H9 (cell line): ENCODE measurements at regions not wholly inside any gene's neighbourhood (a gene's known extent, or its start where the extent isn't known, plus 50 kb on each side); places are given as distances from the start of the nearest gene placed in this dataset.

Source experiments
- DNase-seq: peaks from one replicate; pipeline ENCODE4 v3.0.0-alpha.2; 2017
- H2AFZ ChIP-seq: one replicate; pipeline ENCODE4 v1.6.1; 2013; ENCODE audit warnings: mild to moderate bottlenecking, low read length, control low read depth, moderate library complexity
- H2AK5ac ChIP-seq: 2 replicates; pipeline ENCODE4 v1.6.1; 2013; ENCODE audit warnings: low read length, control low read depth, mixed read lengths; ENCODE audit not compliant: insufficient read length
- H2BK120ac ChIP-seq: one replicate; pipeline ENCODE4 v1.6.1; 2013; ENCODE audit warnings: low read depth, mild to moderate bottlenecking, low read length, control low read depth, inconsistent platforms; ENCODE audit not compliant: poor library complexity, severe bottlenecking
- H2BK12ac ChIP-seq: 2 replicates; pipeline ENCODE4 v1.6.1; 2013; ENCODE audit warnings: low read length, control low read depth, mixed read lengths, low read depth; ENCODE audit not compliant: insufficient read length
- H2BK15ac ChIP-seq: 2 replicates; pipeline ENCODE4 v1.6.1; 2013; ENCODE audit warnings: low read depth, low read length, control low read depth
- H2BK20ac ChIP-seq: one replicate; pipeline ENCODE4 v1.6.1; 2013; ENCODE audit warnings: low read depth, mild to moderate bottlenecking, low read length, control low read depth, inconsistent platforms; ENCODE audit not compliant: poor library complexity, severe bottlenecking
- H2BK5ac ChIP-seq: 2 replicates; pipeline ENCODE4 v1.6.1; 2013; ENCODE audit warnings: low read length, control low read depth, mixed read lengths; ENCODE audit not compliant: insufficient read length
- H3K14ac ChIP-seq: 2 replicates; pipeline ENCODE4 v1.6.1; 2013; ENCODE audit warnings: low read length, control low read depth; ENCODE audit not compliant: insufficient read depth
- H3K18ac ChIP-seq: 2 replicates; pipeline ENCODE4 v1.6.1; 2013; ENCODE audit warnings: low read depth, mild to moderate bottlenecking, mixed read lengths, low read length, control low read depth; ENCODE audit not compliant: insufficient read length
- H3K23ac ChIP-seq: 2 replicates; pipeline ENCODE4 v1.6.1; 2013; ENCODE audit warnings: low read length, control low read depth, mixed read lengths, low read depth; ENCODE audit not compliant: insufficient read length
- H3K23me2 ChIP-seq: 2 replicates; pipeline ENCODE4 v1.6.1; 2013; ENCODE audit warnings: low read depth, mild to moderate bottlenecking, mixed read lengths, low read length, control low read depth; ENCODE audit not compliant: insufficient read length, poor library complexity, severe bottlenecking
- H3K27ac ChIP-seq: 2 replicates; pipeline ENCODE4 v1.5.1; 2013; ENCODE audit warnings: low read length, control low read depth, mixed read lengths, low read depth; ENCODE audit not compliant: insufficient read length
- H3K27me3 ChIP-seq: 2 replicates; pipeline ENCODE4 v1.6.1; 2013; ENCODE audit warnings: low read length, control low read depth, inconsistent platforms; ENCODE audit not compliant: insufficient read depth
- H3K4ac ChIP-seq: 2 replicates; pipeline ENCODE4 v1.6.1; 2013; ENCODE audit warnings: low read depth, mild to moderate bottlenecking, control low read depth, inconsistent platforms, low read length, moderate library complexity
- H3K4me1 ChIP-seq: 2 replicates; pipeline ENCODE4 v1.6.1; 2013; ENCODE audit warnings: low read length, control low read depth, inconsistent platforms; ENCODE audit not compliant: insufficient read depth
- H3K4me2 ChIP-seq: 2 replicates; pipeline ENCODE4 v1.6.1; 2013; ENCODE audit warnings: low read length, control low read depth, mixed read lengths; ENCODE audit not compliant: insufficient read length, insufficient read depth
- H3K56ac ChIP-seq: 2 replicates; pipeline ENCODE4 v1.6.1; 2013; ENCODE audit warnings: low read depth, mild to moderate bottlenecking, mixed read lengths, low read length, control low read depth; ENCODE audit not compliant: insufficient read length
- H3K79me1 ChIP-seq: 2 replicates; pipeline ENCODE4 v1.6.1; 2013; ENCODE audit warnings: low read depth, mild to moderate bottlenecking, moderate library complexity, low read length, control low read depth, inconsistent platforms; ENCODE audit not compliant: insufficient read depth, poor library complexity, severe bottlenecking
- H3K79me2 ChIP-seq: 2 replicates; pipeline ENCODE4 v1.6.1; 2013; ENCODE audit warnings: low read length, control low read depth, inconsistent platforms; ENCODE audit not compliant: insufficient read depth
- H3K9ac ChIP-seq: 2 replicates; pipeline ENCODE4 v1.6.1; 2013; ENCODE audit warnings: low read length, control low read depth, mixed read lengths; ENCODE audit not compliant: insufficient read length; ENCODE audit errors: extremely low read depth
- H3K9me3 ChIP-seq: one replicate; pipeline ENCODE4 v1.6.1; 2013; ENCODE audit warnings: low read depth, low read length, inconsistent platforms; ENCODE audit not compliant: control insufficient read depth
- H3T11ph ChIP-seq: one replicate; pipeline ENCODE4 v1.6.1; 2013; ENCODE audit warnings: mild to moderate bottlenecking, low read length, control low read depth, inconsistent platforms
- H4K20me1 ChIP-seq: one replicate; pipeline ENCODE4 v1.6.1; 2013; ENCODE audit not compliant: control insufficient read depth, insufficient read length, insufficient read depth
- H4K5ac ChIP-seq: 2 replicates; pipeline ENCODE4 v1.6.1; 2013; ENCODE audit warnings: low read depth, mild to moderate bottlenecking, mixed read lengths, low read length, control low read depth; ENCODE audit not compliant: insufficient read length
- H4K8ac ChIP-seq: replicated peaks from 2 replicates; pipeline ENCODE4 v1.6.1; 2013; ENCODE audit warnings: low read length, control low read depth, mixed read lengths, low read depth; ENCODE audit not compliant: insufficient read length
- H4K91ac ChIP-seq: 2 replicates; pipeline ENCODE4 v1.6.1; 2013; ENCODE audit warnings: low read depth, mild to moderate bottlenecking, moderate library complexity, mixed read lengths, low read length, control low read depth; ENCODE audit not compliant: insufficient read length
- H3K27ac Mint-ChIP-seq, 3 experiments: 2 replicates in 2 of 3; 3 replicates in 1 of 3; pipeline ENCODE4 v1.8.0; 2020 to 2021; ENCODE audit warnings: mixed read lengths in 3 of 3, mild to moderate bottlenecking in 1 of 3, moderate library complexity in 1 of 3
- H3K27me3 Mint-ChIP-seq: 2 replicates; pipeline ENCODE4 v1.8.0; 2021; ENCODE audit warnings: low read depth, mild to moderate bottlenecking, moderate library complexity, mixed read lengths
- H3K36me3 Mint-ChIP-seq, 3 experiments: 2 replicates in 2 of 3; 3 replicates in 1 of 3; pipeline ENCODE4 v1.8.0; 2020 to 2021; ENCODE audit warnings: low read depth in 3 of 3, mixed read lengths in 3 of 3; ENCODE audit not compliant: insufficient read depth in 1 of 3
- H3K4me1 Mint-ChIP-seq, 2 experiments: 2 replicates each; pipeline ENCODE4 v1.8.0; 2020; ENCODE audit warnings: mixed read lengths in 2 of 2
- H3K4me3 Mint-ChIP-seq, 2 experiments: 2 replicates in 1 of 2; 3 replicates in 1 of 2; pipeline ENCODE4 v1.8.0; 2020 to 2021; ENCODE audit warnings: mild to moderate bottlenecking in 2 of 2, mixed read lengths in 2 of 2, moderate library complexity in 1 of 2
- H3K9me3 Mint-ChIP-seq, 2 experiments: 2 replicates in 1 of 2; 3 replicates in 1 of 2; pipeline ENCODE4 v1.8.0; 2020; ENCODE audit warnings: mild to moderate bottlenecking in 2 of 2, mixed read lengths in 2 of 2, moderate library complexity in 1 of 2
- WGBS: extraction: QIAGEN DNeasy Blood & Tissue Kit; methylation state at CpG from one replicate; pipeline ENCODE4 v1.1.7; 2013; ENCODE audit warnings: missing lambda C conversion rate, low lambda C conversion rate, mixed read lengths; ENCODE audit not compliant: insufficient read length; ENCODE audit errors: extremely low coverage; 5-methylcytosine and 5-hydroxymethylcytosine counted together
- TF ChIP-seq, protein P1 (sequence below): fragments of 200-600 bp; sonication (generic); conservative IDR thresholded peaks from 3 replicates; pipeline ENCODE4 v1.8.0; 2021; ENCODE audit warnings: antibody characterized with exemption, mild to moderate bottlenecking

DNA sequence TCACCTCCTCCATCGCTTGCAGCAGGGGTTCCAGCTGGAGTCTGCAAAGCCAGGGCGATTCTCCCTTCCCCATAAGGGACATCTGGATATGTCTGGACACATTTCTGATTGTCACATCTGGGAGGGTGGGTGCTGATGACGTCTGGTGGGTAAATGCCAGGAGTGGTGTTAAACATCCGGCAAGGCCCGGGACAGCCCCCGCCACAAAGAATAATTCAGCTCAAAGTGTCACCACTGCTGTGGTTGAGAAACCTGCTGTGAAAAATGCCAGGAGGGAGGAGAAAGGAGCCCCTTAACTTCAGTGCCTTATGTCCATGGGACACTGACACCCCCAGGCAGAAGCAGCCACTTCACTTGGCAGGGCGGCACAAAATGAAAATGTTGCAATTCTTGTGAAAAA lies 179.4 kb upstream of the SDK2 start:
- H3K18ac ChIP-seq, result no peak overlapping the region
- no peaks in the 10 kb centered on the region; the same call in none of the 2 replicates for H3K4me1 ChIP-seq
- no peak overlapping the region for H4K5ac ChIP-seq
- H2AFZ ChIP-seq, result no peak overlapping the region
- no peaks in the 10 kb centered on the region for H3K79me2 ChIP-seq
- no peak for DNase-seq
- H4K91ac ChIP-seq, result no peak overlapping the region
- H2AK5ac ChIP-seq, result no peak overlapping the region
- Mint-ChIP-seq H3K9me3 (peaks cover 10 to 17% of the 10 kb centered on the region in 2 experiments), H3K36me3 (peaks cover 3 to 8% (median 5%) of the 10 kb centered on the region in 3 experiments), H3K27ac (no peak overlapping the region), H3K4me3 (no peak overlapping the region), H3K27me3 (peaks cover 93% of the 10 kb centered on the region), H3K4me1 (peaks cover 53 to 54% of the 10 kb centered on the region in 2 experiments)
- H4K20me1 ChIP-seq, result no peaks in the 10 kb centered on the region
- no peak overlapping the region for H2BK12ac ChIP-seq
- TF ChIP-seq, protein P1, sequence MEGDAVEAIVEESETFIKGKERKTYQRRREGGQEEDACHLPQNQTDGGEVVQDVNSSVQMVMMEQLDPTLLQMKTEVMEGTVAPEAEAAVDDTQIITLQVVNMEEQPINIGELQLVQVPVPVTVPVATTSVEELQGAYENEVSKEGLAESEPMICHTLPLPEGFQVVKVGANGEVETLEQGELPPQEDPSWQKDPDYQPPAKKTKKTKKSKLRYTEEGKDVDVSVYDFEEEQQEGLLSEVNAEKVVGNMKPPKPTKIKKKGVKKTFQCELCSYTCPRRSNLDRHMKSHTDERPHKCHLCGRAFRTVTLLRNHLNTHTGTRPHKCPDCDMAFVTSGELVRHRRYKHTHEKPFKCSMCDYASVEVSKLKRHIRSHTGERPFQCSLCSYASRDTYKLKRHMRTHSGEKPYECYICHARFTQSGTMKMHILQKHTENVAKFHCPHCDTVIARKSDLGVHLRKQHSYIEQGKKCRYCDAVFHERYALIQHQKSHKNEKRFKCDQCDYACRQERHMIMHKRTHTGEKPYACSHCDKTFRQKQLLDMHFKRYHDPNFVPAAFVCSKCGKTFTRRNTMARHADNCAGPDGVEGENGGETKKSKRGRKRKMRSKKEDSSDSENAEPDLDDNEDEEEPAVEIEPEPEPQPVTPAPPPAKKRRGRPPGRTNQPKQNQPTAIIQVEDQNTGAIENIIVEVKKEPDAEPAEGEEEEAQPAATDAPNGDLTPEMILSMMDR, result no peak
- H3K79me1 ChIP-seq, result no peaks in the 10 kb centered on the region
- no peak overlapping the region for H3K23ac ChIP-seq
- no peak overlapping the region for H2BK20ac ChIP-seq
- H3K4ac ChIP-seq, result no peak overlapping the region
- H2BK5ac ChIP-seq, result no peak overlapping the region
- no peak overlapping the region for H3K9ac ChIP-seq
- no CpG with 5 or more reads among the region's 7 CpGs for WGBS
- peaks cover 8% of the 10 kb centered on the region; the same call in 1 of the 2 replicates for H3K27me3 ChIP-seq
- no peak overlapping the region for H2BK15ac ChIP-seq
- no peak overlapping the region for H3K56ac ChIP-seq
- no peak overlapping the region for H4K8ac ChIP-seq
- no peak overlapping the region for H3K27ac ChIP-seq
- H3T11ph ChIP-seq, result no peak overlapping the region
- H3K4me2 ChIP-seq, result no peak overlapping the region
- H3K14ac ChIP-seq, result no peak overlapping the region
- no peaks in the 10 kb centered on the region for H3K23me2 ChIP-seq
- H2BK120ac ChIP-seq, result no peak overlapping the region
- H3K9me3 ChIP-seq, result peaks cover 2% of the 10 kb centered on the region
